Epithelial cell of prostate (primary cell): ENCODE measurements at regions not wholly inside any gene's neighbourhood (a gene's known extent, or its start where the extent isn't known, plus 50 kb on each side); places are given as distances from the start of the nearest gene placed in this dataset.
"Not testable (repeated sequence)": the region's sequence is repeated elsewhere in the genome, so short reads cannot be mapped to it uniquely, and the experiment has no call there.

ENCODE experiments used
- DNase-seq: peaks from one replicate; pipeline ENCODE4 v3.0.0-alpha.2; 2011; ENCODE audit warnings: low read depth, low spot score
- H3K27ac ChIP-seq: fragments of 450-650 bp; 2 replicates; pipeline ENCODE4 v1.5.1; 2017; ENCODE audit warnings: mild to moderate bottlenecking

- DNase-seq, result no peak
- no peak overlapping the region for H3K27ac ChIP-seq
Observed at GRCh38 chr2:176423819-176424218, 154.6 kb downstream of the MTX2 start.

DNA sequence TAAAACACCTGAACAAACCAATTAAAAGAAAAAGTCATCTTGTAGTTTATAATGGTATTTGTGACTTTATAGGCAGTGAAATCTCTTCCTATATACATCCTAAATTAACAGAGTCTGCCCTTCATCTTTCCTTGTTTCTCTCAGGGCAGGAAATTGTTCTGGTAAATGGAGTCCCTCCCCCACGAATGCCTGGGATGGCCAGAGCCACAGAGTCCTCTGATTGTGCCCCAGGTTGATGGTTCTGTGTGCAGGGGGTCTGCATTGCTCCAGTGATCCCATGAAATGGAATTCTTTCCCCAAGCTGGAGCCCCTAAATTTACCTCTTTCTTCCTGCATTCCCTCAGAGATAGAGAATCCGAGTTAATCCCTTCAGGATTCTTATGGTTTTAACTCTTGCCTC is 155.5 kb downstream of the MTX2 start:
- no peak overlapping the region for H3K27ac ChIP-seq
- DNase-seq, result no peak

DNA sequence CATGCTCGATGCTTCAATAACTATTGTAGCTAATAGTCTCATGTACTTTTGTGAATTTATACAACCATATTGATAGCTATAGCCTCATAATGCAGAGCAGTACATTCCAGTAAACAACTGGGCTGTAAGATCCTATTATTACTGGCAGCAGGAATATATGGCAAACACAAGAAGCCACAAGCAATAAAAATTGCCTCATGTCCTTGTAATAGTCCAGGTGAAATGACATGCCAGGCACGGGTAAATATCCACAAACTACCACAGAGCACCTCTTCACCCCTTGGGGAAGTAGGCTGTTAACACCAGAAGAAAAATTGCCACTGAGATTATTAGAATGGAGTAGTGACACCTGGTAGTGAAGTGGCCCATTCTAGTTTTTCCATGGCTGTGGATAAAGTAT is 158.3 kb downstream of the MTX2 start:
- DNase-seq, result no peak
- no peak overlapping the region for H3K27ac ChIP-seq

DNA sequence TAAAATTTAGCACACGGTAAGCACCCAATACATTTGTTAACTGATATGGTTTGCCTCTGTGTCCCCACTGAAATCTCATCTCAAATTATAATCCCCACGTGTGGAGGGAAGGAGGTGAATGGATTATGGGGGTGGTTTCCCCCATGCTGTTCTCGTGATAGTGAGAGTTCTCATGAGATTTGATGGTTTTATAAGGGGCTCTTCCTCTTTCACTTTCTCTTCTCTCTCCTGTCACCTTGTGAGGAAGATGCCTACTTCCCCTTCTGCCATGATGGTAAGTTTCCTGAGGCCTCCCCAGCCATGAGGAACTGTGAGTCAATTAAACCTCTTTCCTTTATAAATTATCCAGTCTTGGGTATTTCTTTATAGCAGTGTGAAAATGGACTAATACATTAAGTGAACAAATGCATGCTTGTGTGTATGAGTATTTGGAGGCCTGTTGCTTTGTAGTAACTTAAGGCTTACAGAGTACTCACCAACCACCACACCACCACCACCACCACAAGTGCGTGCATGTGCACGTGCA is 159.8 kb downstream of the MTX2 start:
- H3K27ac ChIP-seq, DNase-seq: not testable (repeated sequence)

DNA sequence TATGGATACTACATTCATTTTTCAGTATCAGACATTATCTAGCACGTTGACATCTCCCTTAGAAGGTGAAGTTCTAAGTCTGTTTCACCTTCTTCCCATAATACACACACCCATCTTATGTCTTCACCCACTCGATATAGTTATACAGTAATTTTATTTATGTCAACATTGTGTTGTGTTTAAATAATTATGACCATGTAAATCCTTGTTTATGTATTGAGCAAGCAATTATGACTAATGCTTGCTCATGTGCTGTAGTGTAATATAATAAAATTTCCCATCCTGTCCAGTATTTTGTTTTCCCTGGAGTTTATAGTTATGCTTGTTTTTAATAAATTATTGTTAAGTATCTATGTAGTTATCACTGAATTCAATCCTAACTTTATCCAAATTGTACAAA is 163.2 kb downstream of the MTX2 start:
- peak; percentile 6 for DNase-seq
- H3K27ac ChIP-seq, result no peak overlapping the region

GRCh38 chr2:176435729-176436128 is 166.5 kb downstream of the MTX2 start:
- H3K27ac ChIP-seq, result no peak overlapping the region
- no peak for DNase-seq

GRCh38 chr2:176443946-176444345 is 174.7 kb downstream of the MTX2 start:
- DNase-seq, result no peak

GRCh38 chr2:176445956-176446355 is 176.7 kb downstream of the MTX2 start:
- H3K27ac ChIP-seq, result peak overlapping the region; percentile 22
- peak; percentile 5 for DNase-seq

More at GRCh38 chr2:176443946-176444345, 174.7 kb downstream of the MTX2 start:
- no peak overlapping the region for H3K27ac ChIP-seq

DNA sequence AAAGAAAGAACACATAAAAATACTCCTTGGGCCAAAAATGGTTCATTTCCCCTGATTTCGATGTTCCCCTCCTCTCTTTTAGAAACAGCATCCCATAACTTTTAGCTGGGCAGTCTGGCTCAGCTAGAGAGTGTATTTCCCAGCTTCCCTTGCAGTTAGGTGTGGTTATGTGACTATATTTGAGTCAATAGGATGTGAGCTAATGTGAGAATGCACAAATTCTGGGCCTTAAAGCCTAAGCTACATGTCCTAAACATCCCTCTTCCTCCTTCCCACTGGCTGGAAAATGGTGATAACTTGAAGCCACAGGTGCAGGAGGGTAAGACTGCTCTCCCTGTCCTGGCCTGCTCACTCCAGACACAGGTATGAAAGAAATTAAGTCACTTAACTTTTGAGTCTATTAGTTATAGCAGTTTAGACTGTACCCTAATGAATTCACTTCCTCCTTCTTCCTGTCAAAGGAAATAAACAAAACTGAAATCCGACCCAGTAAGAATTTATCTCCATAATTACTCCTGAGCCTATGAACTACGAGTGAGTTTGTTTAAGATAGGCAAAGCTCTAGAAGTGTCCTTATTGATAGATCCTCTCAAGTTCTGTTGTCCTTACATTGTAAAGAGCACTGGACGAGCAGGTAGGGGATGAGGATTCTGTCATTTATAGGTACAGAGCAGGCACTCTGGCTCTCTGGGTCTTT is 177.6 kb downstream of the MTX2 start:
- no peak for DNase-seq
- H3K27ac ChIP-seq, result peak overlapping the region; percentile 22

DNA sequence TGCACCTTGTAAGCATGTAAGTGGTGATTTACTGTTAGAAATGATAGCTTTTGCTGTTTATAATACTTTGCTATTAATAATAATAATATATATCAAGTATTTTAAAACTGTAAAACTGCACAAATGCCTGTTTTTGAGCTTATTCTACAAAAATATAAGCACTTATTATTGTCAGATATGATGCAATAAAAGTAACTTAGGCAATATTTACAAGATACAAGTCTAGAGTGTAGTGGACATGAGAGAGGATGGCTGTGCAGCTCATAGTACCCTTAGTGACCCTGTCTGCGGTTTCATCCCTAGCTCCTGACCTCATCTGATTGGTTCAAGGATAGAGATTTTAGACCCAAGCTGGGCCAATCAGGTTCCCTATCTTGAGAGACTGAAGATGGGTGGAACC is 178.4 kb downstream of the MTX2 start:
- H3K27ac ChIP-seq, result no peak overlapping the region
- DNase-seq, result no peak

DNA sequence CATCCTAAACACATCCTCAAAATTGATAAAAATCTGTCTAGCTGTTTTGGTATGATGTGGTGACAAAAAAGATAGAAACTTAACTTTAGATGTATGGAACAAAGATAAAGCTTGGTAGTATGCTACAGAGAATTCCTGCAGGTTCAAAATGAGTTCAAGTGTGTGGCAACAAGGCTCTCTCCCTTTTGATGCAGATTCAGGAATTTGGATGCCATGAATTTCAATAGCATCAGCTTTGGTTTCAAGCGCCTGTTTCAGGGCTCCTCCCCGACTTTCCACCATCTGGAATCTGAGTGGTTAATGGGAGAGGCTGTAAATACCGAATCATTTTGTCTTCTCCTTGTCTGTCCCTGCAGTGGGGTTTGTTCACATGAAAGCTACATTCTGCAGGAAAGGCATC is 180.6 kb downstream of the MTX2 start:
- no peak for DNase-seq
- no peak overlapping the region for H3K27ac ChIP-seq

GRCh38 chr2:176453784-176454183 is 184.5 kb downstream of the MTX2 start:
- DNase-seq, result no peak
- H3K27ac ChIP-seq, result no peak overlapping the region

DNA sequence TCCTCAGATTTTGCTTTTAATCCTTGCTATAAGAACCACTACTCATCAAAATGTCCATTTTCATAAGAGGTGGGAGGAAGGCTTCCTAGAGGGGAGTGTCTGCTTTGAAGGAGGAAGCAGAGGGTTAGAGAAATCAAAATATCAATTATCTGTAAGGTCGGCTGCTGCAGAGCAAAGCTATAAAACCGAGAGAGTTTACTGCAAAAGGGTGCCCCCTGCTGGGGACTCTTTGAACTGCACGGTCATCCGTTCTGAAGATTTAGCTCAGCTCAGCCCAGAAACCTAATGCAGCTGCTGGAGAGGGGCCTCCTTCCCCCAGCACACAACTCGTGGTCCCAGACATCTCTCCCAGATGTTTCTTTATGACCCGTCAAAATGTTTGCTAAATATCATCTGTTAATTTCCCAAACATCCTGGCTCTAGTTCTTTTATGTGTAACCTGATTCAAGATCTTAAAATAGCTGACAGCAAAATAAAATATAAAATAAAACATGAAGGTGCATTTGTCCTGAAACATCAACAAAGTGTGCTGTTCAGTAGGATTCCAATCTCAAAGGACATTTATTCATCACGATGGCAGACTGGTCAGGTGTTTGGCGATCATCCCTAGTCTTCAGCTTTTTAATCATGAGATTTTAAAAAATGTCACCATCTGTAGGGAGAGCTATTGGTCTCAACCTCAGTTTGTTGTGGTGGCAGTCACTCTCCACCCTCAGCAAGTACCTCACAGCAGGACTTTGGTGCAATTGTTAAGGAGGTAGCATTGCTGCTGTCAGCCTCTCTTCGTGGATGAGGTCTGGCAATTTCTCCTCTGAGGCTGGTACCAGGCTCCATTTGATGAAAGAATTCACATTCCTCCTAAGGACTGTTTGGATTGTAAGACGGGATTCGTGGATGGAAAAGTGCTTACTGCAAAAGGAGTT is 185.9 kb downstream of the MTX2 start:
- H3K27ac ChIP-seq, result no peak overlapping the region
- DNase-seq, result no peak

GRCh38 chr2:176455816-176456291 is 186.6 kb downstream of the MTX2 start:
- no peak overlapping the region for H3K27ac ChIP-seq

DNA sequence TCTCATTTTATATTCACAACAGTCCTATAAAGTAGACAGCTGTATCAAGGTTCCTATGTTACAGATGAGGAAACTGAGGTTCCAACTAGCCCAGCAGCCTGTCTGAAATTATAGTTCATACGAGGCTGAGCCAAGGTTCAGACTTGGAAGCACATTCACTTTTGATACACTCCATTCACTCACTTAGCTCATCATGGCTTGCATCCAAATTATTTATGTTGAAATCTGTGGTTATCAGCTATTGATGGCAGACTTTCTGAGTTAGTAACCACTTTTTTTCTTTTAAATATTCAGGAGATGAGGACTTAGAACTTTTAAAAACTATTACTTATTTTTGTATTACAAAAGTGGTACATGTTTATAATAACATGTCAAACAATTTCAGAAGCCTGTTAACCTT is 188.2 kb downstream of the MTX2 start:
- no peak overlapping the region for H3K27ac ChIP-seq
- DNase-seq, result no peak

More at GRCh38 chr2:176455816-176456291, 186.6 kb downstream of the MTX2 start:
- DNase-seq, result no peak

- H3K27ac ChIP-seq, result no peak overlapping the region
- no peak for DNase-seq
Observed at GRCh38 chr2:176461098-176461808, 192.0 kb downstream of the MTX2 start.

DNA sequence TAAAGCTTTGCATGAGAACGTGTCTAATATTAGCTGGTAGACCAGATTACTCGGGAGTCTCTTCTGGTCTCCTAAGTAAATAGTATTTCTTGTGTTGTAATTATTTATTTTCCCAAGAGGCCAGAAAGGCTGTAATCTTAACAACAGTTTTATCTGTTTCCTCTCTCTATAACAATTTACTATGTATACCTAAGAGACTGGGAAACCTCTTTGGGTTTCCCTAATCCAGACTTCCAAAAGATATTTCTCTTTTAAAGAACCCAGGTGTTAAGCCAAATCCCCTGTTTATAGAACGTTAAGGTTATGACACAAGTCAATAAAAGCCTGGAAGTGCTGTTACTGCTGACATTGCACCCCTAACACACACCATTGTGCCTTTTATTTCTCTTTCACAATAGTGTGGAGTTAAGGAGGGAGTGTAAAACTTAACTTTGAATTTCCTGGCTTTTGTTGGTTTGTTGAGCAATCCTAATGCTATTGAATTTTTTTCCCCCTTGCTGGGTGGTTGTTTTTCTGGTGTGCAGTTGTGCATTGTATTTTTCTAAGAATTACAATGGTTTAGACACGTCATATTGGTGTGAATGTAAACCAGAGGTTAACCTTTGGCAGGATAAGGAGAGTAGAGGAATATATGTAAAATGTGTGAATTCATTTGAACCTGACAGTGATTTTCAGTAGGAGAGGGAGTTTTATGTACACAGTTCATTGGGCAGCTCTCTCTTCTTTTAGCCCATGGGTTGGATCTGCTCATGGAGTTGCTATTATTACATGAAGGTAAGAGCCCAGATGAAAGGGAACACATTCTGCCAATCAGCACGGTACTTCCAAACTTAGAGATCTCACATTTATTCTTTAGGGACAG is 192.8 kb downstream of the MTX2 start:
- no peak for DNase-seq
- no peak overlapping the region for H3K27ac ChIP-seq

DNA sequence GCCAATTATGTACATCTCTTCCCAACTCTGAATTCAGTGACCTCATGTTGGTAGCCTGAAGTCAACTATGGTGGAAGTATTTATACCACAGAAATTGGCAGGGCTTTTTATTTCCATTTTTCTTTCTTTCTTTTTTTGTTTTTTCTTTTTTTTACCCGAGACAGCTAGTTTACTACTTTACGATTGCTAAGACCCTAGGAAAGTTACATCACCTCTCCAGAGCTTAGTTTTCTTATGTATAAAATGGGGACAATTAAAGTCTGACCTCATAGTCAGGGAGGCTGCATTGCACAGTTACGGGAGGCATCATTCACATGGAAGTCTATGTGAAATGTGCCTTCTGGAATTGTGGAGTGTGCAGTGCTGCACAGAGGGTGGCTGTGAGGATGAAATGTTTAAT is 194.3 kb downstream of the MTX2 start:
- DNase-seq, result no peak
- no peak overlapping the region for H3K27ac ChIP-seq

DNA sequence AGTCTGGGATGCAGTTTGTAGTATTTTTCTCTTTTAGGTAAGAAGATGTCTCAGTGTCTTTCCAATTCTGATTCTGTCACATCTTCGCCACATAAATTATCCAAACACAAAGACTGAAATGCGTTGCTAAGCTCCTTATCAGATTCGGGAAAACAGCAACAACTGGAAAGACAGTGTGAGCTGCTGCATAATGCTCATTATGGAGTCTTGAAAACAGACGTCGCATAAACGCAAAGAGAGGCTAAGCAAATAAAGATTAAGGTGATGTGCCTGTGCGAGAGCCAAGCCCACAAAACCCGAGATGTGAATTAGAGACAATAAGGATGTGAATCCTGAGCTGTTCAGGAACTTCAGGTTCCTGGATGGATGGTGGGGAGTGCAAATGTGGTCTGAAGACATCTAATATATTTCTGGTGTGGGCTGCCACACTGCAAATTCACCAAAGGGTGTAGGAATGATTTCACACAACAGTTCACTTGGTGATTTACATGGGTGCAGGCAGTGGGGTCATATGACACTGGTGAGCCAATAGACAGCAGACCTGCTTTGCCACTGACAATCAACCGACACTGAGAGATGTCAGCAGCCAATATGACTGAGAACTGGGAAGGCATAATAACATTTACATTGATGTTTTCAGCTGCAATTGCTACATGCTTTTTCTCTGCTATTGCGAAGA is 195.8 kb downstream of the MTX2 start:
- no peak overlapping the region for H3K27ac ChIP-seq
- no peak for DNase-seq
